NCI-H2227 (cell line): ENCODE measurements at regions not wholly inside any gene's neighbourhood (a gene's known extent, or its start where the extent isn't known, plus 50 kb on each side); places are given as distances from the start of the nearest gene placed in this dataset.

Experiments
- DNase-seq: peaks from one replicate; lab custom pipeline; 2025; ENCODE audit not compliant: unreplicated experiment; lab: John Stamatoyannopoulos, UW

DNA sequence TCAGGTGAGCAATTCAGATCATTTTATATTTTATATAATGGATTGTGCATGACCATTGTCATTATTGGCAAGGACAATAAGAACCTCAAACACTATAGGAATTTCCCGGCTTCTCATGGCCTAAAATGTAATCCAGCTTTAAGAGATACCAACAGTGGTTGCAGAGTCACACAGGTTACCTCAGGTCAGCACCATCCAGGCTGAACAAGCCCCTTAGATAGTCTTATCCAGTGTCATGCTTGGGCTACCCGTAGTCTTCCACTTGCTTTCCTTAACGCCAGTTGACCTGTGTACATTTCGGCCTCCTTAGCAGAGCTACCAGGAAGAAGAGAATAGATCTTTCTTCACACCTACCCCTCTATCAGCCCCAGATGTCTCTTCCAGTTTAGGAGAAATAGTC, 293.3 kb upstream of the SYT4 start:
- DNase-seq = no peak

DNA sequence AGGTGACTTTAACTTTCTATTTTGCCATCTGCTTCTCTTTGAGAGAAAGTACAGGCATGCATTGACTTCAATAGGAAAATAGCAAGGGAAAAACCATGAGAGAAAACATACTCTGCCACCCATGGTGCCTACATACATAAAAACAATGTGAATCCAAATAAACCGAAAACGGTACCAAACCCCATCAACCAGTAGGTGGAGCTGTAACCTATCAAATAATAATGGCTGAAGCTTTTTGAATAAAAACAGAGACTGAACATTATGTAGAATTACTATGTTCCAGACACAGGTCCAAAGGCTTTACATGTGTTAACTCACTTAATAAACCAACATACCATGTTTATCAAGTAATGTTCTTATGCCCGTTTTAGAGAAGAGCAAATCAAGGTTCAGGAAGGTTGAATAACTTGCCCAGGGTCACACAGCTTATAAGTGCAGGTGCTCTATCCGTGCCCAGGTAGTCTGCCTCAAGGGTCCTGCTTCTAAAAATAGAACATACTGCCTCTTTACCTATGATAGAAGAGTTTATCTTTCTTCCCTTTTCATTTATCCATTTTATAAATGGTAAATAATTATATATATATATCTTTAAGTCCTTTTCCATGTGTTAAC, 293.9 kb upstream of the SYT4 start:
- DNase-seq = peak; percentile 82

DNA sequence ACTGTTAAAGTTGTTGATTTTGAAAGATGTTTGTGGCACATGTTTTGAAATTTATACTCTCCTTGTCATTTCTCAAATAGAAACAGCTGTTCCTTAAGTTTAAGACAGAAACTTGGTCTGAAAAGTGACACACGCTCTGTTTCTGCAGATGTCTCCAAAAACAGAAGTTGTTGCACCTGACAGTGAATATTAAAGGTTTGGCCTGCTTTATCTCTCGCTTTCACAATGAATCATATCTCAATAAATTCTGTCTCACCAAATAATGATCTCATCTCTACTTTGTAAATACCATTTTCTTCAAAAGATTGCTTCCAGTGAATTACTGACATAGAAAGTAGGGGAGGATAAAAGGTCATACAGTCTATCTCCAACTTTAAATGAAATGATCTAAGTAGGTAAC, 294.9 kb upstream of the SYT4 start:
- DNase-seq = no peak

DNA sequence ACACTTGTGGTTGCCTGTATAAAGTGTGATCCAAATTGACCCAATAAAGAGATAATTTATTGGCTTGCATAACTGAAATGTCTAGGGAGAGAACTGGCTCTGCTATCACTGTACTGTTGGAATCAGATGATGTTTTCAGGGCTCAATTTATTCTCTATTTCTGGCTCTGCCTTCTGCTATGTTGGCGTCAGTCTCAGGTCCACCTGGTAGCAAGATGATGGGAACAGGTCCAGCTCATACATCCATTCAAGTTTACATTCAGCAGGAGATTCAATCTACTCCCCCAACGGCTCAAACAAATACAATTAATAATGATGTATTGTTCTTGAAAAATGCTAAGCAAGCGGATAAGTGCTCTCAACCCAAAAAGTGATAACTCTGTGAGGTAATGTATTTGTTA, 297.7 kb upstream of the SYT4 start:
- DNase-seq = no peak

DNA sequence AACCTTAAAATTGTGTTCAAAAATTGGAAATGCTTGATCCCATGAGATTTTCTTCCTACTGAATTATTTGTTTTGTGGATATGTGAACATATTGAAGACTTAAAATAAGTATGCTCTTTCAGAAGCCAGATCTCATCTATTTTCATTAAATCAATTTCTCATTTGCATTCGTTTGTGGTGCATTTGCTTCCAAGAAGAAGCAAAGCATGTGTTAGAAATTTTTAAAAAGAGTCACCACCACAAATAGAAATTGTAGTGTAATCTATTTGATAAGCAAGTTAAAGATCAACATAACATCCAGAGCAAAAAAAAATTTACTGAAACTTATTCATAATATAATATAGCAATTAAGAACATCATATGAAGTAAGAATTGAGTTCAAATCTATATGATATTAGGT, 300.9 kb upstream of the SYT4 start:
- no peak for DNase-seq

DNA sequence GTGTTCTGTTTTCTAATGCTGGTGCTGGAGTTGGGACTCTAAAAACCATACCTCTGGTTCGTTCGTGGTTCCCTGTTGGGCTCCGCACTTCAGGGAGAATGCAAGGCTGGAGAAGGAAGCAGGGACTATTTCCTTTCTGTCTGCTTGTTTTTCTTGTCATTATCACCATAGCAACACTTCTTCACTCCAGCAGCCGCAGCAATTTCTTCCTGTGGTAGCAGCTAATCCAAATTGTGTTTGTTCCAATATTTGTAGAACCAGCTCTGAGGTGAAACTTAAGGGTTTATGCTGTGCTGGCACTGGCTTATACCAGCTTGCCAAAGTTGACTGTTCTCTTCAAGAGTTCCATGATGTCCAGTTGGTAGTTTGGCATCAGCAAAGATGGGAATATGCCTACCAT, 301.4 kb upstream of the SYT4 start:
- peak; percentile 60 for DNase-seq

DNA sequence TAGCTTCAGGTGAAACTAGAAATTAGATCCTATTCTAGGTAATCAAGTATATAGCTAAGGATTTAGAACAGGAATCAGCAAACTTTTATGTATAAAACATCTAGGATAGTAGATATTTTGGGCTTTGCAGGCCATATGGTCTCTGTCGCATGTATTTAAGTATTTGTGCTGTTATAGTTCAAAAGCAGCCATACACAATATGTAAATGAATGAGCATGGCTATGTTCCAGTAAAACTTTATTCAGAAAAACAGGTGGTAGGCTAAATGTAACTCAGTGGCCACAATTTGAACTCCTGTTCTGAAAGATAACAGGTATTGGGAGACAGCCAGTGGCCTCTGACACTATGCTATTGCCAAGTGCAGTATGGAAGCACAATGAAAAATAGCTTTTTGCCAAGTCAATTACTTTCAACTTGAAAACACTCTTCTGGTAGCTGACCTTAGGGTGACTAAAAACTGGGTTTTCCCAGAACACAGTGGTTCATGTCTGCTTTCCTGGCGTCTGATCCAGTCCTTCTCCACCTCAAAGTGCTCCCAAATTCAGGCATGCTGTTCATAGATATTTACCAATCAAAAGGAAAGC, 304.7 kb upstream of the SYT4 start:
- no peak for DNase-seq

DNA sequence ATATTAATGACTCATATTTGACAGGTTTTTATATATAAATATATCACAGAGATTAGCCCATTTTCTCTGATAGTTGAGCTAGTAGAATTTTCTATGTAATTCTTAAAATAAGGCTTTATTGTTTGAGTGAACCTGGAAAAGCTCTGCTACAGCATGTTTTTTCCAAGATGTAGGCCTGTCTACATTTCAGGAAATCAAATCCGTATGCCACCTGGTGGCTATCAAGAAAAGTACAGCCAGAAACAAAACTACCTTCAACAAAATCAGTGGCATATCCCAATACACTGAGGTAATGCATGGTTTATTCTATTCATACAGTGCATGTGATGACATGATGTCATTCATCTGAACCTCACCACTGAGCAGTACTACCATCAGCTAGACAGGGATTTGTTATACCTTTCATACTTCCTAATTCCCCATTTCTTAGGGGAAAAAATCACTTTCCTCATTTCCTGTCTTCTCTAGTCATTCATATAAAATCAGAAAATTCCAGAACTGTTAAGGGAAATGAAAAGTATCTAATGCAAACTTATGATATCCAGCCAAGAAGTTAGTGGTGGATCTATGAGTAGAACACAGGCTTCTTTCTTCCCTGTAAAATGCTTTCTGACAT, 310.4 kb upstream of the SYT4 start:
- peak; percentile 69 for DNase-seq

DNA sequence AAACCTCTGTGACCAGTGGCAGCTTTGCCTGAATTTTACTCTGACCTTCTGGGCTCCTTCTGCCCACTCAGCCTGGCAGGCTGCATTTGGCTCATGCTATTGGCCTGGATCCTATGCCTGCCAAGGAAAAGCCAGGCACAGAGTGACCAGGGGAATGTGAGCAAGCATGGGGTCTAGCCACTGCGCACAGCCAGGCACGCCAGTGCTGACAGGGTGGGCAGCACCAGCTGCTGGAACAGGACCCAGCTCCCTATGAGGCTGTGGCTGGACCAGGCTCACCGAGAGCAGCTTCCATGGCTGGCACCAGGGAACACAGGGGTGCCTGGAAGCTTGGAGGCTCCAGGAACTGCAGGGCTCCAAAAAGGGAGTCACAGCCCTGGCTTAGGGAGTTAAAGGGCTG, 311.5 kb upstream of the SYT4 start:
- no peak for DNase-seq

DNA sequence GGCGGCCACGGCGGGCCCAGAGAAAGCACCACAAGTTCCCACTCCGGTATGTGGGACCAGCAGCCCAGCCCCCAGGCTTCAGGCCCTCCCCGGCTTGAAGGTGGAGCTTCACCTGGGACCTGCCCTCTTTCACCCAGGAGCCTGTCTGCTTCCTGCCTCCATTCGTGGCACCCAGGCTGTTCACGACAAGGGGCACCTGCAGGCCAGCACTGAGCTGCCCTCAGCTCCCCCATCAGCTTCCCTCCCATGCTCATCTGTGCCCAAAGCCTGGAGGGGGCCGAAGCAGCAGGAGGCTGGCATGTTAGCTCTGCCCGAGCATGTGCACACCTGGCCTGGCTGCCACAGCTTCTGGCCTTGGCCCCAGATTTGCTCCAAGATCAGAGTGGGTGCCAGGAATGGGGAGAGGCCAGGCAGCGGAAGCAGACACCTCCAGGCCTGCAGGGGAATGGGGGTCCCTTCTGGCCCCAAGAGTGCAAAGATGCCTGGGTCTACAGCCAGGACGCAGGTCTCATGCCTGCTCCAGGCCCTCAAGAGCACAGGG, 312.4 kb upstream of the SYT4 start:
- DNase-seq = no peak

DNA sequence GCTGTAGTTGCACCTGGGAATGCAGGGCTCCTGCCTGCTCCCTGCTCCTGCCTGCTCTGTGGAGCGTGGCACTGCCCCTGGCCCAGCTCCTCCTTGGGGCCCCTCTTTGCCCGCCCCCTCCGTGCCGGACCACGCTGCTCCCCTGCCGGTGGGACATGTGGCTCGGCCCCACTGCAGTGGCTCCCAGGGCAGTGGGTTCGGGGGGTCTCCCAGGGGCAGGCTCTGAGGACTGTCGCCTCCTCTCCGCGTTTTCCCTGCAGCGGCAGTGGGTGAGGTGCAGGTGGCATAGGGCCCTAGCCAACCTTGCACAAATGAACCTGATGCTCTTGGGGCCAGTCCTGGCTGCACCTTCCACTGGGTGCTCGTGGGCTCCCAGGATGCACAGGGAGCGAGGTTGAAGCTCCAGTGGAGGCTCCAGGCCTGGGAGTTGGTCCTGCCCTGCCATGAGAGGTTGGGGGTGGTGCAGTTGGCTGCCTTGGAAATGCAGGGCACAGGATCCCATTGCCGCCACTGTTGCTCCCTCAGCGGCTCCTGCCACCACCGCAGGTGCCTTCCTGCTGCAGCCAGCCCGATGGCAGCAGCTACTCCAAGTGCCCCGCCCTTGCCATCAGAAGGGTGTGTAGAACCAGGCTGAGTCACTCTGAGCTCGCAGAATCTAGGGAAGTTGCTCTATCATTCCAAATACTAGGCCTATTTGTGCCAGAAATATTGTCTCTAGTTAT, 313.1 kb upstream of the SYT4 start:
- DNase-seq = no peak

DNA sequence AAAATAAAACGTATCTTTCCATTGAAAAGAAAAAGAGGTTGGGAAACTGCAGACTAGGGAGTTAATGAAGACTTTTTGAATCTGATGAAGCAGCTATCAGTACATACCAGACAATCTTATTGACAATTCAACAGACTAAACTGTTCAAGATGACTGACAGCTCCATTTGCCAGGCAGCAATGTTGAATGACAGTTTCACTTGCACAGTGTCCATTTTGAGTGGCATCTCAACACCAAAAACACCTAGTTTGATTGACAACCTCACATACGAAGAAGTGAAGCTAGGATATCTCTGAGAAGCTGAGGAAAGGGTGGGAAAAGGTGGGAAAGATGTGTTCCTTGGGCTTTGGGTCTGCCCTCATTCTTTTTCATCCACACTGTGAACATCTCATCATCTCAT, 315.0 kb upstream of the SYT4 start:
- no peak for DNase-seq

DNA sequence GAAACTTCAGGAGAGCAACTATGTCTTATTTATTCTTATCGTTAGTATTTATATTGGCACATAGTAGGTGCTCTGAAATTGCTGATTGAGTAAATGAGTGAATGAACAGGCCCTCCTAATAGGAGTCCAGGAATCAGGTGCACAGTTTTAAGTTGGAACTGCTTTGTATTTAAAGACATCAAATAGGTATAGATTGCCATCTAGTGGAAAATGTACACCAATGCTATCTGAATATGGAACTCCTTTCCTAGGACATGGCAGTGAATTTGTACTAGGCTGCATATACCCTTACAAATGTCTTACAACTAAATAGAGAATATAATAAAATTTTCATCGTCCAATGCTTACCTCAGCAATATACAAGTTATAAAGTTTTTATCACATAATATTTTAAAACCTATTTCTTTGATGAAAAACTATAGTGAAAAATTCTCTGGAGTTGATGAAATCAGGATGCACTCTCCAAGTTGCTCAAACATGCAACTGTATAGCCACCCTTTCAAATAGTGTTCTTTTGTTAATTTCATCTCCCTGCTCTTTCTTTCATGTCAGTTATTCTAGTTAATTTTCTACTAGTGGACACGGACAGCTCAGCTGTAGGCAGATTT, 318.9 kb upstream of the SYT4 start:
- DNase-seq = peak; percentile 60

DNA sequence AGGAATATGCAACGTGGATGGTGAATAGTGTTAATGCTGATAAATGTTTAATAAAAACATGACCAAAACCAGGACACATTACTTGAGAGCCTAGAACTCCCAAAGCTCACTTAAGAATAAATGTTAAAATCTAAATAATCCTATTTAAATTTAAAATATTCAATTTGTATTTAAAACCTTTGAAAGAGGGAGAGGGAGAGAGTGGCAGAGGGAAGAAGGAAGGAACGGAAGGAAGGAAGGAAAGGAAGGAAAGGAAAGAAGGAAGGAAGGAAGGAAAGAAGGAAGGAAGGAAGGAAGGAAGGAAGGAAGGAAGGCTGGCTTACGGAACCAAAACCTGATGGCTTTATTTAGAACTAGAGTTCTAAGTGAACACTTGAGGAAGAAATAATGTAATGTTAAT, 324.1 kb upstream of the SYT4 start:
- no peak for DNase-seq

DNA sequence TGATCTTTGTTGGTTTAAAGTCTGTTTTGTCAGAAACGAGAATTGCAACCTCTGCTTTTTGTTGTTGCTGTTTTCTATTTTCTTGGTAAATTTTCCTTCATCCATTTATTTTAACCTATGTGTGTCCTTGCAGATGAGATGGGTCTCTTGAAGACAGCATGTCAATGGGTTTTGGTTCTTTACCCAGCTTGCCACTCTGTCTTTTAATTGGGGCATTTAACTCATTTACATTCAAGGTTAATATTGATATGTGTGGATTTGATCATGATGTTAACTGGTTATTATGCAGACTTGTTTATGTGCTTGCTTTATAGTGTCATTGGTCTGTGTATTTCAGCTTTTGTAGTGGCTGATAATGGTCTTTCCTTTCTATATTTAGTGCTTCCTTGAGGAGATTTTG, 327.9 kb upstream of the SYT4 start:
- DNase-seq = no peak

DNA sequence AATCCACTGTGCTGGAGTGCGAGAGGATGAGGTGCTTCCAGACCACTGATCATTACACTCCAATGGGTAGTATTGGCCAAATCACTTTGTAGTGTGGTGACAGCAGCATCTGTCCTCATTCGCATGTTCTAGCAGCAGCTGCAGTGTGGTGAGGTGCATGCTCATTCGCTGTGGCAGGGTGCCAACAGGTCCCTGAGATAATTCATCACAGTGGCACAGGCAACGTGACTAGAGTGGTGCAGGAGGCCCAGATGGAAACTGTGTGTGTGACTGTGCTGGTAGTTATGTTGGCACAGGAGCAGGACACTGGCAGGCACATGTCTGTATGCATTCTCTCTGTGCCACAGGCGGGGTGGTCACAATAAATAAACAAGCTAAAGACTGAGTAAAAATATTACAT, 329.5 kb upstream of the SYT4 start:
- no peak for DNase-seq

DNA sequence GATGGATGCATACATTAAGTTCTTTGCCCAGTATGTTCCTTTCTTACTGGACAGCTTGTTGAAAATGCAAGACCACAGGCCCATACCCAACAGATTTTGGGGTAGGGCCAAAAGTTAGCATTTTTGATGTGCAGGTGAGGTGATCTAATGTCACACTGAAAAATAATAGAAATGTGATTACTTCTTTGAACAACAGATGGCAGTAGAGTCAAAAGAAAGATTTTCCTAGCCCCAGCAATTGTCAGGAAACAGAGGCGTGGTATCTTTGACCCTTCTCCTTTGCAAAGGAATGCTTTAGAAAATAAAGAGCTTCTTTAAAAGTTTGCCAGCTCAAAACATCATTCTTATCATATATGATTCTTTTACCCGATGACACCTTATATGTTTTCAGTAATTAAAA, 343.6 kb upstream of the SYT4 start:
- DNase-seq = peak; percentile 75

DNA sequence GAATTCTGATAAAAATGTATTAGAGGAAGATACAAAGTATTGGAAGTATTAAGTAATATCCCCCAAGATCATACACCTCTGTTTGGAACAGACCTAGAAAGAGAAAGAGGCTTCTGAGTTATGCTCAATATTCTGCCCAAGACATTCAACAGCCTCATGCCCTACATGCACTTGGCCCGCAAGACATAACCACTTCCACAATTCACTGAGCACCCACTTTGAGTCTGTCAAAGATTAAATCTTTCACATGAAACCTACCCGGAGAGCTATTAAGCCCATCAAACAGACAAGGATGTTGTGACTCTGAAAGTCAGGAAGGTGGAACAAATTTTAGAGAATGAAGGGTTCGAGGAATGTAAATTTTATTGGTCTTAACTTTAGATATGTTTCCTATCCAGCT, 344.7 kb upstream of the SYT4 start:
- no peak for DNase-seq

DNA sequence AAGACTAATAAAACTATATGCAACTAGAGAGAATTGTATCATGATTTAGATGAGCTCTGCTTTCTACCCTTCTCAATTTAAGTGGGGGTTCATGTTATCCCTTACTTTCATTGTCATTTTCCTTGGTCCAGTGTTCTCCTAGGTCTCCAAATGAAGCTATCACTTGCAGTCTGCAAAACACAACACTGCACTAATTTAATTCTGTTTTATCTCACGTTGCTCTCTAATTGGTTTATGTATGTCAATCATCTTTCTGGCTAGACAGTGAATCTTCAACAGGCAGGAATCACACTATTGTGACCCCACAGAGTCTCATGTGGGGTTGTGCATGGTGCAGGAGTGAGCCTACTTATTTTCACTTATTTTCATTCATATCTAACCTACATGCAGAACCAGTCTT, 348.3 kb upstream of the SYT4 start:
- no peak for DNase-seq

DNA sequence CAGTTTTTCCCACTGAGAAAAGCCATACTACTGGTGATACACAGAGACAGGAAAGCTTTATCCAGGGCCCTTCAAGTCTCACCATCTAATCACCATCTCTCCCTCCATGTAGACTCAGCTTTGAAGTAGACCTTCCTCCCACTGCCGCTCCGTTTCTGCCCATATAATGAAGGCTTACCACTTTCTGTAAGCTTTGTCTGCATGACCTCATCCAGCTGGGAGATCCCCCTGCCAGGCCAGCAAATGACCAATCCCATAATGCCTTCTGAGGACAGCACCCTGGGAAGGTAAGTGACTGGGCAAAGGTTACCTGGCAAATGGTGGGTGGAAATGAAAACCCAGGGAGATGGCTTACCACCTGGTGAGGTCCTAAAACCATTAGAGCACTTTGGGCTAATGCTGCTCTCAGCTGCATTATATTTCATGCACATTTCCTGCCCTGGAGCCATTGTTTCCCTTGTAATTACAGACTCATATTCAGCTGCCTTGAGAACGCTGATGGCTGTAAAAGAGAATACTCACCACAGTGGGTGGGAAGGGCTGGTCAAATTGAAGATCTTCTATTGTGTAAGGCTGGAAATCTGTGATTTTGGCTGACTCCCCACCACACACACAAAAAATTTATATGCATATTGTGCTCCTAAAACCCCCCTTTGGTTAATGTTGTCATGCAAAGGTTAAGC, 350.7 kb upstream of the SYT4 start:
- peak; percentile 96 for DNase-seq

DNA sequence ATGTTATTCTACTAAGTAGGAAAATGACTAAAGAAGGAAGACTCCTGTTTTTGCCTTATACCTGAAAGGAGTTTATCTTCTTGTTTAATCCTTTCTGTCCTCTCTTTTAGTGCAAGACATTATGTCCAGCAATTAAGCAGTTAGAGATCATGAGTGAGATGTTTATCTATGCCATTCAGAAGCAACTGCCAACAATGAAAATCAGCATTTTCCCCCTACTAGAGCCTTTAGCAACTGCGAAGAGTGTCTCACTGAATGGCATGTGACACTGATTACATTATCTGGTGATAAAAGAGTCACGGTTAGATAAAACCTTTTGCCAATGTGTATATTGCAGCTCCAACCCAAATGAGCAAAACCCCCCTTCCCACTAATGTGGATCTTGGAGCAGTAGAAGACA, 357.7 kb upstream of the SYT4 start:
- no peak for DNase-seq
